ENCODE measurements at regions not wholly inside any gene's neighbourhood (a gene's known extent, or its start where the extent isn't known, plus 50 kb on each side); places are given as distances from the start of the nearest gene placed in this dataset.
"Not testable (repeated sequence)": the region's sequence is repeated elsewhere in the genome, so short reads cannot be mapped to it uniquely, and the experiment has no call there.

GRCh38 chr12:60227916-60228315 lies 632.1 kb downstream of the SLC16A7 start:
- H3K4me1 ChIP-seq: no peaks in the 10 kb centered on the region
- H3K9me3 ChIP-seq: no peaks in the 10 kb centered on the region
- H3K27me3 ChIP-seq: no peaks in the 10 kb centered on the region
- no peak overlapping the region for H3K4me3 ChIP-seq
- H3K36me3 ChIP-seq: no peaks in the 10 kb centered on the region
- intact Hi-C loops (cut with DNase I): no loop called here
- no peak for DNase-seq (ENCODE audit: low spot score in 2 of 2)
- H3K27ac ChIP-seq: no peak overlapping the region
- TF ChIP-seq CTCF (IDR thresholded peaks at IDR 0.05): no peak

GRCh38 chr12:60230056-60230455 lies 634.2 kb downstream of the SLC16A7 start:
- intact Hi-C loops (cut with DNase I): no loop called here
- no peaks in the 10 kb centered on the region for H3K27me3 ChIP-seq
- no peak for TF ChIP-seq CTCF (IDR thresholded peaks at IDR 0.05)
- H3K4me3 ChIP-seq: no peak overlapping the region
- H3K9me3 ChIP-seq: no peaks in the 10 kb centered on the region
- H3K4me1 ChIP-seq: no peaks in the 10 kb centered on the region
- no peak overlapping the region for H3K27ac ChIP-seq
- DNase-seq (ENCODE audit: low spot score in 2 of 2): no peak
- H3K36me3 ChIP-seq: no peaks in the 10 kb centered on the region

- H3K27ac ChIP-seq: no peak overlapping the region
- no peak for DNase-seq (ENCODE audit: low spot score in 2 of 2)
- no peaks in the 10 kb centered on the region for H3K27me3 ChIP-seq
- intact Hi-C loops (cut with DNase I): no loop called here
- H3K4me3 ChIP-seq: no peak overlapping the region
- H3K4me1 ChIP-seq: no peaks in the 10 kb centered on the region
- no peak for TF ChIP-seq CTCF (IDR thresholded peaks at IDR 0.05)
- H3K36me3 ChIP-seq: no peaks in the 10 kb centered on the region
- no peaks in the 10 kb centered on the region for H3K9me3 ChIP-seq
These were observed 635.5 kb downstream of the SLC16A7 start for GRCh38 chr12:60231303-60231702.

DNA sequence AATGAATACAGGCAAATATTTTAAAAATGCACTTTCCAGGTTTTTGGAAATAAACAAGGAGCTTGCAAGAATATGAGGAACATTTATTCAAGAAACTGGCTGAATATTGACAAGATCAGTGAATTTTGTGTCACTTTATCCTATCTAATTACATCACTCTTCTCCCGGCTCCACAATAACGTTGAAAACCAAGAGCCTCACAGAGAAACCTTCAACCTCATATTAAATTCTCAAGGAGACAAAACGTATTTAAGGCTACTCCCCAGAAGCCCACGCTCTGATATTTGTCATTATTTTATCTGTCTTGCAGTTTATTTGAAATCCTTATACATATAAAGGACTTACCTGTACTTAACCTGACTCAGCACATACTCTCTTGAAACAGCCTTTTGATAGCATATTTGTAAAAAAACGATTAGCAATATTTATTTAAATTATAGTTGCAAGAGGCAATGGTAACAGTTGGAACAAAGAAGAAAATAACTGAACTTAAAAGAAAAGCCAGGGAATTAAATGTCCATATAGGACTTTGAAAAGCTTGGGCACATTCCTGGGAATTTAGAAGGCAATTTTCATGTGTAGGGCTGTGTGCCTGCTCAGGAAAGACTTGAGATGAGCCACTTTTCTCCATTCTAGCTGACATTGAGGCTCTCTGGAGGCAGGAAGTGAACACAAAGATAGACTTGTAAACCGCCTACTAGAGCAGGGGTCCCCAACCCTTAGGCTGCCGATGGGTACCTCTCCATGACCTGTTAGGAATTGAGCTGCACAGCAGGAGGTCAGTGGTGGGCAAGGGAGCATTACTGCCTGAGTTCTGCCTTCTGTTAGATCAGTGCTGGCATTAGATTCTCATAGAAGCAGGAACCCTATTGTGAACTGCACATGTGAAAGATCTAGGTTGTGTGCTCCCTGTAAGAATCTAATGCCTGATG lies 636.4 kb downstream of the SLC16A7 start:
- no peak for DNase-seq (ENCODE audit: low spot score in 2 of 2)
- Histone ChIP-seq H3K27ac (no peak overlapping the region), H3K27me3 (no peaks in the 10 kb centered on the region), H3K4me1 (no peaks in the 10 kb centered on the region), H3K4me3 (no peak overlapping the region), H3K9me3 (no peaks in the 10 kb centered on the region), H3K36me3 (no peaks in the 10 kb centered on the region)
- intact Hi-C loops (cut with DNase I): no loop called here
- no peak for TF ChIP-seq CTCF (IDR thresholded peaks at IDR 0.05)

GRCh38 chr12:60234611-60235195 lies 638.9 kb downstream of the SLC16A7 start:
- H3K36me3 ChIP-seq; DNase-seq (ENCODE audit: low spot score in 2 of 2); H3K27me3 ChIP-seq; H3K4me3 ChIP-seq; intact Hi-C loops (cut with DNase I); H3K9me3 ChIP-seq; H3K27ac ChIP-seq; H3K4me1 ChIP-seq: not testable (repeated sequence)

- no peak for DNase-seq (ENCODE audit: low spot score in 2 of 2)
- Histone ChIP-seq H3K36me3 (no peaks in the 10 kb centered on the region), H3K4me3 (no peak overlapping the region), H3K27ac (no peak overlapping the region), H3K4me1 (no peaks in the 10 kb centered on the region), H3K9me3 (no peaks in the 10 kb centered on the region), H3K27me3 (no peaks in the 10 kb centered on the region)
- TF ChIP-seq CTCF (IDR thresholded peaks at IDR 0.05): no peak
- intact Hi-C loops (cut with DNase I): no loop called here
These were observed 639.4 kb downstream of the SLC16A7 start for GRCh38 chr12:60235261-60235660.

DNA sequence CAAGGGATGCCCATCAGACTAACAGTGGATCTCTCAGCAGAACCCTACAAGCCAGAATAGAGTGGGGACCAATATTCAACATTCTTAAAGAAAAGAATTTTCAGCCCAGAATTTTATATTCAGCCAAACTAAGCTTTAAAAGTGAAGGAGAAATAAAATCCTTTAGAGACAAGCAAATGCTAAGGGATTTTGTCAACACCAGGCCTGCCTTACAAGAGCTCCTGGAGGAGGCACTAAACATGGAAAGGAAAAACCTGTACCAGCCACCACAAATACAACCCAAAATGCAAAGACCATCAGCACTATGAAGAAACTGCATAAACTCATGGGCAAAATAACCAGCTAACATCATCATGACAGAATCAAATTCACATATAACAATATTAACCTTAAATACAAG lies 640.6 kb downstream of the SLC16A7 start:
- H3K4me3 ChIP-seq; intact Hi-C loops (cut with DNase I): not testable (repeated sequence)

More for the DNA sequence above, 640.6 kb downstream of the SLC16A7 start:
- not testable (repeated sequence) for H3K9me3 ChIP-seq; H3K27me3 ChIP-seq; H3K27ac ChIP-seq; DNase-seq (ENCODE audit: low spot score in 2 of 2); H3K36me3 ChIP-seq; H3K4me1 ChIP-seq

Data from ascending aorta (tissue), 2 donors.